GM12892 (cell line): ENCODE measurements at regions not wholly inside any gene's neighbourhood (a gene's known extent, or its start where the extent isn't known, plus 50 kb on each side); places are given as distances from the start of the nearest gene placed in this dataset.

Source experiments
- DNase-seq: peaks from one replicate; pipeline ENCODE4 v3.0.0; 2011; ENCODE audit not compliant: insufficient read length
- FAIRE-seq: peaks from 2 replicates; lab custom pipeline; 2011; peaks lifted over from hg19 to GRCh38; lab: Jason Lieb, UNC
- POLR2A ChIP-seq: IDR thresholded peaks from 2 replicates; pipeline ENCODE4 v1.6.1; 2011; ENCODE audit warnings: low read depth, low read length, control low read depth
- POLR2AphosphoS5 ChIP-seq: IDR thresholded peaks from 2 replicates; pipeline ENCODE4 v1.6.1; 2011; ENCODE audit warnings: low read depth, low read length, control low read depth
- TAF1 ChIP-seq: IDR thresholded peaks from 2 replicates; pipeline ENCODE4 v1.6.1; 2011; ENCODE audit warnings: low read depth, mild to moderate bottlenecking, control low read depth, low read length, borderline replicate concordance

DNA sequence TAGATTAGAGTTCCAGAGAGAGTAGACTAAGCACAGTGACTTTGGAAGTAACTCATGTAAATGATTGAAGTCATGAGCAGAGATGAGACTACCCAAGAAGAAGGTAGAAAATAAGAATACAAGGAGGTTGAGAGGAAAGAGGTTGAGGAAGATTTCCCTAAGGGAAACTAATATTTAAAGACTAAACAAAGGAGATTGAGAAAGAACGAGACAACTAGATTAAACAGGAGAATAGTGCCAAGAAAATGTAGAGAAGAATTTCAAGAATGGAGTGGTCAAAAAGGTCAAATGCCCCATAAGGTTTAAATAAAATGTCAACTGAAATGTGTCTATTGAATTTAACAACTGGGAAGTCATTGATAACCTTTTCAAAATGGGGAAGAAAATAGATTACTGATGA, 59.0 kb downstream of the RPS29 start:
- no peak for DNase-seq
- no peak for FAIRE-seq

GRCh38 chr14:49526101-49526500, 60.1 kb downstream of the RPS29 start:
- DNase-seq (no peak), FAIRE-seq (no peak)

More for the DNA sequence above, 59.0 kb downstream of the RPS29 start:
- no peak for TF ChIP-seq TAF1
- TF ChIP-seq POLR2AphosphoS5, result no peak
- no peak for TF ChIP-seq POLR2A

GRCh38 chr14:49516286-49516685, 69.9 kb downstream of the RPS29 start:
- DNase-seq, result no peak
- TF ChIP-seq POLR2AphosphoS5, result no peak
- no peak for TF ChIP-seq POLR2A
- no peak for TF ChIP-seq TAF1
- FAIRE-seq, result no peak

More at GRCh38 chr14:49526101-49526500, 60.1 kb downstream of the RPS29 start:
- TF ChIP-seq POLR2A, result no peak
- TF ChIP-seq TAF1, result no peak
- no peak for TF ChIP-seq POLR2AphosphoS5

- FAIRE-seq, result no peak
- no peak for DNase-seq
- TF ChIP-seq TAF1 (no peak), POLR2A (no peak), POLR2AphosphoS5 (no peak)
Observed at GRCh38 chr14:49512571-49512970, 73.6 kb downstream of the RPS29 start.

GRCh38 chr14:49512147-49512551, 74.0 kb downstream of the RPS29 start:
- DNase-seq (no peak), FAIRE-seq (no peak)
- TF ChIP-seq TAF1 (no peak), POLR2A (no peak), POLR2AphosphoS5 (no peak)

DNA sequence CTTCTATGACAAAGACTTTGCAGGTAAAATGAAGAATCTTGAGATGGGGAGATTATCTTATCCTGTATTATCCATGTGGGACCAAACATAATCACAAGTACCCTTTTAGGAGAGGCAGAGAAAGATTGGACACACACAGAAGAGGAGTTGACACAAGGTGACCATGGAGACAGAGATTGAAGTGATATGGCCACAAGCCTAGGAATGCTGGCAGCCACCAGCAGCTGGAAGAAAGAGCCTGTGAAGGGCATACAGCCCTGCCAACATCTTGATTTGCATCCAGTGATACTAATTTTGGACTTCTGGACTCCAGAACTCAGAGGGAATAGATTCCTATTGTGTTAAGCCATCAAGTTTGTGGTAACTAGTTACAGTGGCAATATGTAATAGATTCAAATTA, 78.1 kb downstream of the RPS29 start:
- FAIRE-seq (no peak), DNase-seq (no peak)
- no peak for TF ChIP-seq POLR2AphosphoS5
- no peak for TF ChIP-seq TAF1
- TF ChIP-seq POLR2A, result no peak

- DNase-seq (no peak), FAIRE-seq (no peak)
- TF ChIP-seq POLR2AphosphoS5 (no peak), TAF1 (no peak), POLR2A (no peak)
Observed at GRCh38 chr14:49506650-49507049, 79.5 kb downstream of the RPS29 start.

- TF ChIP-seq POLR2AphosphoS5, result no peak
- TF ChIP-seq POLR2A, result no peak
- TF ChIP-seq TAF1, result no peak
- no peak for DNase-seq
- no peak for FAIRE-seq
Observed at GRCh38 chr14:49505041-49505766, 81.0 kb downstream of the RPS29 start.

DNA sequence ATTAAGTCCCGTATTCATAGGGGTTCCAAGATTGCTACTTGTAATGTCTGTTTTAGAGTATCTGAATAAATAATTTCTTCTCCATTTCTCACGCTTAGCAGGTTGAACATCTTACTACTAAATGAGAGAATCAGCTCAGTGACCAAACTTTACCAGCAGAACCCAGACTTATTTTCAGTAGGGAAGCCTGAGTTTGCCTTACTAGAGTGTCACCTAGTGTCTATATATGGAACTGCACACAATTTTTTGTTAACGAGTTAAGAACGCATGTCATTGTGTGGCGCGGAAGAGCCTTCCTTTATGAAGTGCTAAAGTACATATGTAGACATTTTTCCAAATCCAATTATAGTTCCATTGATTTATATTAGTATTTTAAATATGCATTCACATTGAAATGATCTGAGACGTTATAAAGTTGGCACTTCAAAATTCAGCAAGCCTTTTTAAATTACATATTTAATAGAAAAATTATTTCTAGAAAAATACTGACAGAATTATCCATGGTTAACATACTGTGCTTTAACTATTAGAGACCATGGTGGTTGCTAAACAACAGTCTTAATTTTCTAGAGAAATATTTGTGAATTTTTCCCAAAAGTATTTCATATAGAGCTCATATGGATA, 88.3 kb downstream of the RPS29 start:
- FAIRE-seq (peak; percentile 80), DNase-seq (no peak)
- no peak for TF ChIP-seq TAF1
- no peak for TF ChIP-seq POLR2AphosphoS5
- TF ChIP-seq POLR2A, result no peak

DNA sequence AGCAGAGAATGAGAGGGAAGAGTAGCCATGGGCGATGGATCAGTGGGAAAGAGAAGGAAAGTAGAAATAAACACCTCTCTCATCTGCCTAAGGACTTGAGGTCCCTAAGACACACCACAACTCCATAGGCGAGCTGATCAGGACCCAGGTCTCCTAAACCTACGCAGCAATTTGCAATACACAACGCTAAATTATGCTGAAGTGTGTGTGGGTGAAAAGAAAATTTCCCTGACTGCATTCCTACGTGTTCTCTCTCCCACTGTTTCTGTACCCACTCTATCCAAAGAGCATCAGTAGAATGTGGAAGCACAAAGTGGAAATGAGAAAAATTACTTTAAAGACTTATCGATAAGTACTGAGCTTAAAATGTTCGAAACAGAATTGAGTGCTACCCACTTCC, 88.9 kb downstream of the RPS29 start:
- TF ChIP-seq TAF1 (no peak), POLR2A (no peak), POLR2AphosphoS5 (no peak)
- DNase-seq (no peak), FAIRE-seq (no peak)

GRCh38 chr14:49494836-49495235, 91.3 kb downstream of the RPS29 start:
- no peak for TF ChIP-seq POLR2AphosphoS5
- TF ChIP-seq TAF1, result no peak
- TF ChIP-seq POLR2A, result no peak
- FAIRE-seq (no peak), DNase-seq (no peak)

- FAIRE-seq (no peak), DNase-seq (no peak)
- TF ChIP-seq TAF1 (no peak), POLR2A (no peak), POLR2AphosphoS5 (no peak)
Observed at GRCh38 chr14:49493557-49493956, 92.6 kb downstream of the RPS29 start.
